ENCODE measurements at regions not wholly inside any gene's neighbourhood (a gene's known extent, or its start where the extent isn't known, plus 50 kb on each side); places are given as distances from the start of the nearest gene placed in this dataset.

DNA sequence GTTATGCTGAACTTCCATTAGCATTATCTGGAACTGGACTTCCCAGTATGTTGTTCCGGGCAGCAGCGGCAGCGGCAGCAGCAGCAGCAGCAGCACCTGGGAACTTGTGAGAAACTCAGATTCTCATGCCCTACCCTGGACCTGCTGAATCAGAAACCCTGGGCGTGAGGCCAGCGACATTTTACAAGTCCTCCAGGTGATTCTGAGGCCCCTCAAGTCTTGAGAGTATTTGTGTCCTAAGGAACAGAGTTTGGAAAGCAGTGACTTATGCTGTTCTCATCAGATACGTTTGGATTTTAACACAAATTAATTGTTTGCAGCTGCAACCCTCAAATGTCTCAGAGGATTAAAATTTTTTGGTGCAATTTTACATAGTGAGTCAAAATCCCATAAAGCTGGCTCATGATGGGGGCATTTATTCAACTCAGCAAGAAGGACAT, 157.2 kb upstream of the KAZN start:
- Histone ChIP-seq H3K9me2 (replicated peaks; ENCODE audit: low read length) (no peaks in the 10 kb centered on the region), H3K79me2 (ENCODE audit: low read length) (no peaks in the 10 kb centered on the region), H2AFZ (ENCODE audit: low read length) (no peak overlapping the region), H4K20me1 (ENCODE audit: low read length) (no peaks in the 10 kb centered on the region), H3K27ac (ENCODE audit: low read length) (peak overlapping the region; percentile 99), H3K36me3 (ENCODE audit: low read depth, low read length) (no peaks in the 10 kb centered on the region), H3K9me3 (ENCODE audit: low read length) (no peaks in the 10 kb centered on the region), H3F3A (ENCODE audit: low read length, unreplicated experiment) (no peaks in the 10 kb centered on the region), H3K27me3 (ENCODE audit: low read length) (no peaks in the 10 kb centered on the region), H3K9ac (ENCODE audit: low read length) (peak overlapping the region; percentile 89), H3K4me1 (ENCODE audit: insufficient read depth, low read length) (peaks cover 47% of the 10 kb centered on the region), H3K4me2 (ENCODE audit: low read length) (peak overlapping the region; percentile 50), H3K4me3 (ENCODE audit: low read length) (no peak overlapping the region)
- intact Hi-C loops (cut with micrococcal nuclease), result loop anchor here (1.0 to 2.0 kb wide), 2 partner anchors 45 to 69 kb away; no protein-coding TSS in a partner anchor
- ChIA-PET POLR2A (ENCODE audit: unreplicated experiment) (no interaction called here), CTCF (no interaction called here)
- DNase-seq (peak; percentile 98), ATAC-seq (peak; percentile 91)
- TF ChIP-seq EZH2 (IDR thresholded peaks at IDR 0.05; ENCODE audit: low read length, unreplicated experiment) (no peak), EZH2phosphoT487 (IDR thresholded peaks at IDR 0.05; ENCODE audit: borderline replicate concordance, low read length) (no peak)
- TF ChIP-seq, protein P1, sequence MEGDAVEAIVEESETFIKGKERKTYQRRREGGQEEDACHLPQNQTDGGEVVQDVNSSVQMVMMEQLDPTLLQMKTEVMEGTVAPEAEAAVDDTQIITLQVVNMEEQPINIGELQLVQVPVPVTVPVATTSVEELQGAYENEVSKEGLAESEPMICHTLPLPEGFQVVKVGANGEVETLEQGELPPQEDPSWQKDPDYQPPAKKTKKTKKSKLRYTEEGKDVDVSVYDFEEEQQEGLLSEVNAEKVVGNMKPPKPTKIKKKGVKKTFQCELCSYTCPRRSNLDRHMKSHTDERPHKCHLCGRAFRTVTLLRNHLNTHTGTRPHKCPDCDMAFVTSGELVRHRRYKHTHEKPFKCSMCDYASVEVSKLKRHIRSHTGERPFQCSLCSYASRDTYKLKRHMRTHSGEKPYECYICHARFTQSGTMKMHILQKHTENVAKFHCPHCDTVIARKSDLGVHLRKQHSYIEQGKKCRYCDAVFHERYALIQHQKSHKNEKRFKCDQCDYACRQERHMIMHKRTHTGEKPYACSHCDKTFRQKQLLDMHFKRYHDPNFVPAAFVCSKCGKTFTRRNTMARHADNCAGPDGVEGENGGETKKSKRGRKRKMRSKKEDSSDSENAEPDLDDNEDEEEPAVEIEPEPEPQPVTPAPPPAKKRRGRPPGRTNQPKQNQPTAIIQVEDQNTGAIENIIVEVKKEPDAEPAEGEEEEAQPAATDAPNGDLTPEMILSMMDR (conservative IDR thresholded peaks at IDR 0.05; ENCODE audit: low read depth, low read length), result no peak
- BruUV-seq (replicated peaks), result no TSS peak

DNA sequence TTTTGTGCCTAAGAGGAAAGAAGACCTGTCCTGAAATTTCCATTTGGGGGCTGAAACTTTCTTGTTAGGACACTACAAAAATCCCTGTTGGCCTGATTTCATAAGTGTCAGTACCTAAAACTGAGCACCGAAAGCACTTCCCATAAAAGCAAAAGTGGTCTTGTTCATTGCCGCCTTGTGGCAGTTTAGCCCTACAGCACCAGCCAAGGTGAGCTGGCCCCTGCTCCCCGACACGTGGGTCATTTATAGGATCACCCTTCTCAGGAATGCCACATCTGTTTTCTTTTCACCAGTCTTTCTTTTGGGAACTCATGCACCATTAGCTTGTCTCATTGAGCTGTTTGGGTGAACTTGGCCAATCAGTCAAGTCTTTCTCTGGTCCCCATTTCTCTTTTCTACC, 155.8 kb upstream of the KAZN start:
- Histone ChIP-seq H2AFZ (ENCODE audit: low read length) (no peak overlapping the region), H3K4me1 (ENCODE audit: insufficient read depth, low read length) (peaks cover 41% of the 10 kb centered on the region), H3K27me3 (ENCODE audit: low read length) (no peaks in the 10 kb centered on the region), H3K9me2 (replicated peaks; ENCODE audit: low read length) (no peaks in the 10 kb centered on the region), H3F3A (ENCODE audit: low read length, unreplicated experiment) (no peaks in the 10 kb centered on the region), H4K20me1 (ENCODE audit: low read length) (no peaks in the 10 kb centered on the region), H3K4me3 (ENCODE audit: low read length) (no peak overlapping the region), H3K79me2 (ENCODE audit: low read length) (no peaks in the 10 kb centered on the region), H3K4me2 (ENCODE audit: low read length) (peak overlapping the region; percentile 50; the same call in 1 of the 2 replicates), H3K27ac (ENCODE audit: low read length) (peak overlapping the region; percentile 99), H3K36me3 (ENCODE audit: low read depth, low read length) (no peaks in the 10 kb centered on the region), H3K9me3 (ENCODE audit: low read length) (no peaks in the 10 kb centered on the region), H3K9ac (ENCODE audit: low read length) (peak overlapping the region; percentile 77; the same call in 1 of the 2 replicates)
- POLR2A ChIA-PET (ENCODE audit: unreplicated experiment), result no interaction called here
- intact Hi-C loops (cut with micrococcal nuclease), result no loop called here
- CTCF ChIA-PET, result no interaction called here
- no TSS peak for BruUV-seq (replicated peaks)
- no peak for ATAC-seq
- no peak for TF ChIP-seq EZH2phosphoT487 (IDR thresholded peaks at IDR 0.05; ENCODE audit: borderline replicate concordance, low read length)
- TF ChIP-seq, protein P1 (conservative IDR thresholded peaks at IDR 0.05; ENCODE audit: low read depth, low read length), result no peak
- TF ChIP-seq EZH2 (IDR thresholded peaks at IDR 0.05; ENCODE audit: low read length, unreplicated experiment), result no peak
- DNase-seq, result no peak

DNA sequence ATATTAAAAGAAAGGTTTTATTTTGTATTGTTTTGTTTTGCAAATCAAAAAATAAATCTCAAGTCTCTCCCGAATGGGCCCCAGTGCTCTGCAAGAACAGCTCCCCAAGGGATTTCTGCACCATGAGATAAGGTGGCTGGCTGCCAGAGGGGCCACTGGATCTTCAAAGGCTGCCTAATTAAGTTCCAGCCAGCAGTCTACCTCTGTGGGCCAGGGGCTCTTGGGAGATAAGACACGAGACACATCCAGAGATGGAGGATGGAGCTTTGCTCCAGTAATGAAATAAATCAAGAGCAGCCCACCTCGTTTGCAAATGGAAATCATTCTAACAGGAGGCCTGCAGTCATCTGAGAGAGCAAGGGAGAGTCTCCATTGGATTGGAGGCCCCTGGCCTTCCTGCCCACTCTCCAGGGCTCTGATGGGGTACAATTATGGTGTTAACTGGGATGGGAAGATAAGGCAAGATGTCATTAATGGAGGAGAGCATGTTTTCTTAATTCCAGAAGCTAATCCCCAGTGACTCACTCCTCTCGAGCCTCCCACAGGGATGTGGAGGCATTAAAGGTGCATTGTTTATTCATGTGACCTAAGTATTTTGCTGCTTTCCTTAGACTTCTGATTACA, 155.2 kb upstream of the KAZN start:
- peaks cover 41% of the 10 kb centered on the region for H3K4me1 ChIP-seq (ENCODE audit: insufficient read depth, low read length)
- H3K9me2 ChIP-seq (replicated peaks; ENCODE audit: low read length), result no peaks in the 10 kb centered on the region
- no peaks in the 10 kb centered on the region for H3K27me3 ChIP-seq (ENCODE audit: low read length)
- H3K79me2 ChIP-seq (ENCODE audit: low read length), result no peaks in the 10 kb centered on the region
- H3K9ac ChIP-seq (ENCODE audit: low read length), result no peak overlapping the region
- H3K9me3 ChIP-seq (ENCODE audit: low read length), result no peaks in the 10 kb centered on the region
- no peak overlapping the region for H3K4me3 ChIP-seq (ENCODE audit: low read length)
- intact Hi-C loops (cut with micrococcal nuclease), result no loop called here
- TF ChIP-seq EZH2phosphoT487 (IDR thresholded peaks at IDR 0.05; ENCODE audit: borderline replicate concordance, low read length) (no peak), EZH2 (IDR thresholded peaks at IDR 0.05; ENCODE audit: low read length, unreplicated experiment) (no peak)
- TF ChIP-seq, protein P1 (conservative IDR thresholded peaks at IDR 0.05; ENCODE audit: low read depth, low read length), result no peak
- peak; percentile 55 for DNase-seq
- H4K20me1 ChIP-seq (ENCODE audit: low read length), result no peaks in the 10 kb centered on the region
- no peak overlapping the region for H2AFZ ChIP-seq (ENCODE audit: low read length)
- ChIA-PET CTCF (no interaction called here), POLR2A (ENCODE audit: unreplicated experiment) (no interaction called here)
- H3K36me3 ChIP-seq (ENCODE audit: low read depth, low read length), result no peaks in the 10 kb centered on the region
- ATAC-seq, result peak; percentile 10; the same call in 1 of the 2 replicates
- H3K27ac ChIP-seq (ENCODE audit: low read length), result peak overlapping the region; percentile 35
- no TSS peak for BruUV-seq (replicated peaks)
- no peaks in the 10 kb centered on the region for H3F3A ChIP-seq (ENCODE audit: low read length, unreplicated experiment)
- 0 out of 2 replicates have a peak overlapping the region, but pooled peaks have one; percentile 1 for H3K4me2 ChIP-seq (ENCODE audit: low read length)
